ENCODE measurements at regions not wholly inside any gene's neighbourhood (a gene's known extent, or its start where the extent isn't known, plus 50 kb on each side); places are given as distances from the start of the nearest gene placed in this dataset.

GRCh38 chrX:117641913-117642656 lies 474.5 kb downstream of the KLHL13 start:
- no peak overlapping the region for H3K4me2 ChIP-seq (ENCODE audit: low read depth, low read length, poor library complexity, severe bottlenecking)
- TF ChIP-seq CTCF (conservative IDR thresholded peaks at IDR 0.05; ENCODE audit: low read length) = no peak
- TF ChIP-seq EZH2phosphoT487 (IDR thresholded peaks at IDR 0.05; ENCODE audit: borderline replicate concordance) = no peak
- no peak overlapping the region for H3K4me3 ChIP-seq (ENCODE audit: low read length, poor library complexity, severe bottlenecking)
- H3K79me2 ChIP-seq (ENCODE audit: insufficient read depth, low read length) = no peaks in the 10 kb centered on the region
- H3K36me3 ChIP-seq (ENCODE audit: insufficient read depth, low read length) = no peaks in the 10 kb centered on the region
- H3K9me3 ChIP-seq (ENCODE audit: insufficient read depth, low read depth, low read length) = no peaks in the 10 kb centered on the region
- no peaks in the 10 kb centered on the region for H3K27me3 ChIP-seq (ENCODE audit: insufficient read depth, low read length, poor library complexity, severe bottlenecking)
- H3F3A ChIP-seq (ENCODE audit: low read depth) = no peaks in the 10 kb centered on the region
- H3K9me2 ChIP-seq (replicated peaks; ENCODE audit: low read depth, low read length) = no peaks in the 10 kb centered on the region
- H4K20me1 ChIP-seq (ENCODE audit: insufficient read depth, low read length, poor library complexity, severe bottlenecking) = no peaks in the 10 kb centered on the region
- H2AFZ ChIP-seq (ENCODE audit: low read length) = no peak overlapping the region
- no peaks in the 10 kb centered on the region for H3K4me1 ChIP-seq (ENCODE audit: insufficient read depth, low read length, poor library complexity, severe bottlenecking)
- H3K9ac ChIP-seq (ENCODE audit: low read depth, low read length, poor library complexity, severe bottlenecking) = no peak overlapping the region

GRCh38 chrX:117636826-117637225 lies 479.8 kb downstream of the KLHL13 start:
- Histone ChIP-seq H3K4me1 (ENCODE audit: insufficient read depth, low read length, poor library complexity, severe bottlenecking) (no peaks in the 10 kb centered on the region), H3K4me3 (ENCODE audit: low read length, poor library complexity, severe bottlenecking) (no peak overlapping the region), H4K20me1 (ENCODE audit: insufficient read depth, low read length, poor library complexity, severe bottlenecking) (no peaks in the 10 kb centered on the region), H3K27me3 (ENCODE audit: insufficient read depth, low read length, poor library complexity, severe bottlenecking) (no peaks in the 10 kb centered on the region), H2AFZ (ENCODE audit: low read length) (no peak overlapping the region), H3K79me2 (ENCODE audit: insufficient read depth, low read length) (no peaks in the 10 kb centered on the region), H3K4me2 (ENCODE audit: low read depth, low read length, poor library complexity, severe bottlenecking) (no peak overlapping the region), H3K9ac (ENCODE audit: low read depth, low read length, poor library complexity, severe bottlenecking) (no peak overlapping the region), H3F3A (ENCODE audit: low read depth) (no peaks in the 10 kb centered on the region), H3K9me2 (replicated peaks; ENCODE audit: low read depth, low read length) (no peaks in the 10 kb centered on the region), H3K36me3 (ENCODE audit: insufficient read depth, low read length) (no peaks in the 10 kb centered on the region), H3K9me3 (ENCODE audit: insufficient read depth, low read depth, low read length) (no peaks in the 10 kb centered on the region)
- no peak for TF ChIP-seq CTCF (conservative IDR thresholded peaks at IDR 0.05; ENCODE audit: low read length)

GRCh38 chrX:117633277-117633676 lies 483.3 kb downstream of the KLHL13 start:
- no peaks in the 10 kb centered on the region for H3K4me1 ChIP-seq (ENCODE audit: insufficient read depth, low read length, poor library complexity, severe bottlenecking)
- no peak overlapping the region for H3K9ac ChIP-seq (ENCODE audit: low read depth, low read length, poor library complexity, severe bottlenecking)
- no peak overlapping the region for H2AFZ ChIP-seq (ENCODE audit: low read length)
- H3K9me2 ChIP-seq (replicated peaks; ENCODE audit: low read depth, low read length) = no peaks in the 10 kb centered on the region
- no peak overlapping the region for H3K4me3 ChIP-seq (ENCODE audit: low read length, poor library complexity, severe bottlenecking)
- no peaks in the 10 kb centered on the region for H4K20me1 ChIP-seq (ENCODE audit: insufficient read depth, low read length, poor library complexity, severe bottlenecking)
- H3K27me3 ChIP-seq (ENCODE audit: insufficient read depth, low read length, poor library complexity, severe bottlenecking) = no peaks in the 10 kb centered on the region
- H3K79me2 ChIP-seq (ENCODE audit: insufficient read depth, low read length) = no peaks in the 10 kb centered on the region
- no peak for TF ChIP-seq EZH2phosphoT487 (IDR thresholded peaks at IDR 0.05; ENCODE audit: borderline replicate concordance)
- no peak for TF ChIP-seq CTCF (conservative IDR thresholded peaks at IDR 0.05; ENCODE audit: low read length)
- H3K4me2 ChIP-seq (ENCODE audit: low read depth, low read length, poor library complexity, severe bottlenecking) = no peak overlapping the region
- H3K36me3 ChIP-seq (ENCODE audit: insufficient read depth, low read length) = no peaks in the 10 kb centered on the region
- H3K9me3 ChIP-seq (ENCODE audit: insufficient read depth, low read depth, low read length) = no peaks in the 10 kb centered on the region
- H3F3A ChIP-seq (ENCODE audit: low read depth) = no peaks in the 10 kb centered on the region
